ENCODE measurements at regions not wholly inside any gene's neighbourhood (a gene's known extent, or its start where the extent isn't known, plus 50 kb on each side); places are given as distances from the start of the nearest gene placed in this dataset.

- no peaks in the 10 kb centered on the region for H3K36me3 ChIP-seq (replicated peaks; ENCODE audit: control insufficient read depth, insufficient read depth, low read length)
- no peaks in the 10 kb centered on the region for H3K27me3 ChIP-seq (ENCODE audit: control insufficient read depth, insufficient read depth, low read length)
- no peak overlapping the region for H3K4me3 ChIP-seq (ENCODE audit: insufficient read depth, low read depth, low read length)
- peak; percentile 23 for DNase-seq
Observed at GRCh38 chr5:38207343-38207742, 51.0 kb upstream of the EGFLAM start.

GRCh38 chr5:38202741-38203140 lies 55.6 kb upstream of the EGFLAM start:
- Histone ChIP-seq H3K36me3 (replicated peaks; ENCODE audit: control insufficient read depth, insufficient read depth, low read length) (no peaks in the 10 kb centered on the region), H3K4me3 (ENCODE audit: insufficient read depth, low read depth, low read length) (no peak overlapping the region), H3K27me3 (ENCODE audit: control insufficient read depth, insufficient read depth, low read length) (no peaks in the 10 kb centered on the region)
- DNase-seq: no peak

GRCh38 chr5:38200872-38201557 lies 57.3 kb upstream of the EGFLAM start:
- DNase-seq: no peak
- no peak overlapping the region for H3K4me3 ChIP-seq (ENCODE audit: insufficient read depth, low read depth, low read length)
- no peaks in the 10 kb centered on the region for H3K36me3 ChIP-seq (replicated peaks; ENCODE audit: control insufficient read depth, insufficient read depth, low read length)
- no peaks in the 10 kb centered on the region for H3K27me3 ChIP-seq (ENCODE audit: control insufficient read depth, insufficient read depth, low read length)

- Histone ChIP-seq H3K4me3 (ENCODE audit: insufficient read depth, low read depth, low read length) (no peak overlapping the region), H3K27me3 (ENCODE audit: control insufficient read depth, insufficient read depth, low read length) (no peaks in the 10 kb centered on the region), H3K36me3 (replicated peaks; ENCODE audit: control insufficient read depth, insufficient read depth, low read length) (no peaks in the 10 kb centered on the region)
- DNase-seq: no peak
Observed at GRCh38 chr5:38197118-38197517, 61.2 kb upstream of the EGFLAM start.

- H3K36me3 ChIP-seq (replicated peaks; ENCODE audit: control insufficient read depth, insufficient read depth, low read length): no peaks in the 10 kb centered on the region
- H3K4me3 ChIP-seq (ENCODE audit: insufficient read depth, low read depth, low read length): no peak overlapping the region
- peak; percentile 79 for DNase-seq
- H3K27me3 ChIP-seq (ENCODE audit: control insufficient read depth, insufficient read depth, low read length): no peaks in the 10 kb centered on the region
Observed at GRCh38 chr5:38193015-38193581, 65.3 kb upstream of the EGFLAM start.

GRCh38 chr5:38191693-38192092 lies 66.7 kb upstream of the EGFLAM start:
- no peak for DNase-seq
- H3K27me3 ChIP-seq (ENCODE audit: control insufficient read depth, insufficient read depth, low read length): no peaks in the 10 kb centered on the region
- no peaks in the 10 kb centered on the region for H3K36me3 ChIP-seq (replicated peaks; ENCODE audit: control insufficient read depth, insufficient read depth, low read length)
- H3K4me3 ChIP-seq (ENCODE audit: insufficient read depth, low read depth, low read length): no peak overlapping the region

- Histone ChIP-seq H3K4me3 (ENCODE audit: insufficient read depth, low read depth, low read length) (no peak overlapping the region), H3K27me3 (ENCODE audit: control insufficient read depth, insufficient read depth, low read length) (no peaks in the 10 kb centered on the region), H3K36me3 (replicated peaks; ENCODE audit: control insufficient read depth, insufficient read depth, low read length) (no peaks in the 10 kb centered on the region)
- no peak for DNase-seq
Observed at GRCh38 chr5:38190111-38190510, 68.2 kb upstream of the EGFLAM start.

- peak; percentile 33 for DNase-seq
- H3K4me3 ChIP-seq (ENCODE audit: insufficient read depth, low read depth, low read length): no peak overlapping the region
- no peaks in the 10 kb centered on the region for H3K27me3 ChIP-seq (ENCODE audit: control insufficient read depth, insufficient read depth, low read length)
- H3K36me3 ChIP-seq (replicated peaks; ENCODE audit: control insufficient read depth, insufficient read depth, low read length): no peaks in the 10 kb centered on the region
Observed at GRCh38 chr5:38189081-38189504, 69.3 kb upstream of the EGFLAM start.

- H3K27me3 ChIP-seq (ENCODE audit: control insufficient read depth, insufficient read depth, low read length): no peaks in the 10 kb centered on the region
- DNase-seq: no peak
- no peaks in the 10 kb centered on the region for H3K36me3 ChIP-seq (replicated peaks; ENCODE audit: control insufficient read depth, insufficient read depth, low read length)
- no peak overlapping the region for H3K4me3 ChIP-seq (ENCODE audit: insufficient read depth, low read depth, low read length)
Observed at GRCh38 chr5:38188591-38188990, 69.8 kb upstream of the EGFLAM start.

GRCh38 chr5:38187532-38187931 lies 70.8 kb upstream of the EGFLAM start:
- DNase-seq: no peak
- Histone ChIP-seq H3K36me3 (replicated peaks; ENCODE audit: control insufficient read depth, insufficient read depth, low read length) (no peaks in the 10 kb centered on the region), H3K4me3 (ENCODE audit: insufficient read depth, low read depth, low read length) (no peak overlapping the region), H3K27me3 (ENCODE audit: control insufficient read depth, insufficient read depth, low read length) (no peaks in the 10 kb centered on the region)

- DNase-seq: no peak
- H3K36me3 ChIP-seq (replicated peaks; ENCODE audit: control insufficient read depth, insufficient read depth, low read length): no peaks in the 10 kb centered on the region
- H3K27me3 ChIP-seq (ENCODE audit: control insufficient read depth, insufficient read depth, low read length): no peaks in the 10 kb centered on the region
- no peak overlapping the region for H3K4me3 ChIP-seq (ENCODE audit: insufficient read depth, low read depth, low read length)
Observed at GRCh38 chr5:38184627-38185026, 73.7 kb upstream of the EGFLAM start.

GRCh38 chr5:38182991-38183390 lies 75.4 kb upstream of the EGFLAM start:
- Histone ChIP-seq H3K36me3 (replicated peaks; ENCODE audit: control insufficient read depth, insufficient read depth, low read length) (no peaks in the 10 kb centered on the region), H3K4me3 (ENCODE audit: insufficient read depth, low read depth, low read length) (no peak overlapping the region), H3K27me3 (ENCODE audit: control insufficient read depth, insufficient read depth, low read length) (no peaks in the 10 kb centered on the region)
- no peak for DNase-seq

- no peaks in the 10 kb centered on the region for H3K36me3 ChIP-seq (replicated peaks; ENCODE audit: control insufficient read depth, insufficient read depth, low read length)
- DNase-seq: no peak
- no peak overlapping the region for H3K4me3 ChIP-seq (ENCODE audit: insufficient read depth, low read depth, low read length)
Observed at GRCh38 chr5:38168029-38168428, 90.3 kb upstream of the EGFLAM start.

GRCh38 chr5:38167562-38167996 lies 90.8 kb upstream of the EGFLAM start:
- peak; percentile 50 for DNase-seq
- Histone ChIP-seq H3K27me3 (ENCODE audit: control insufficient read depth, insufficient read depth, low read length) (no peaks in the 10 kb centered on the region), H3K4me3 (ENCODE audit: insufficient read depth, low read depth, low read length) (no peak overlapping the region), H3K36me3 (replicated peaks; ENCODE audit: control insufficient read depth, insufficient read depth, low read length) (no peaks in the 10 kb centered on the region)

More at GRCh38 chr5:38168029-38168428, 90.3 kb upstream of the EGFLAM start:
- H3K27me3 ChIP-seq (ENCODE audit: control insufficient read depth, insufficient read depth, low read length): no peaks in the 10 kb centered on the region

- H3K36me3 ChIP-seq (replicated peaks; ENCODE audit: control insufficient read depth, insufficient read depth, low read length): no peaks in the 10 kb centered on the region
- no peak overlapping the region for H3K4me3 ChIP-seq (ENCODE audit: insufficient read depth, low read depth, low read length)
- no peaks in the 10 kb centered on the region for H3K27me3 ChIP-seq (ENCODE audit: control insufficient read depth, insufficient read depth, low read length)
- DNase-seq: no peak
Observed at GRCh38 chr5:38166832-38167231, 91.5 kb upstream of the EGFLAM start.

All from H7 (cell line).